IMR-90 (cell line): ENCODE measurements at regions not wholly inside any gene's neighbourhood (a gene's known extent, or its start where the extent isn't known, plus 50 kb on each side); places are given as distances from the start of the nearest gene placed in this dataset.

Source experiments
- ATAC-seq: fragments of 200-7000 bp; cut with Tn5 transposase; 2 replicates; pipeline ENCODE4 v1.9.1; 2020; ENCODE audit warnings: low read depth, mild to moderate bottlenecking, moderate library complexity
- BruUV-seq: library from RNA; stranded (reverse); fragments of 400-500 nt; replicated peaks from 2 replicates; lab custom pipeline; 2021; lab: Mats Ljungman, UMichigan
- CTCF ChIA-PET: fragments of 300-600 bp; formaldehyde crosslinking; extraction: SDS; loops from one replicate; lab custom pipeline; 2021; ENCODE audit warnings: antibody characterized with exemption; lab: Yijun Ruan, JAX
- POLR2A ChIA-PET: fragments of 300-600 bp; sonication (Branson Sonifier 250); formaldehyde crosslinking; loops from one replicate; lab custom pipeline; 2022; ENCODE audit warnings: antibody characterized with exemption; ENCODE audit not compliant: unreplicated experiment; lab: Charles Lee
- DNase-seq: peaks from one replicate; pipeline ENCODE4 v3.0.0; 2013
- H2AFZ ChIP-seq: replicated peaks from 2 replicates; pipeline ENCODE3; 2013; ENCODE audit warnings: low read length, mild to moderate bottlenecking; ENCODE audit not compliant: poor library complexity
- H2AK5ac ChIP-seq: 2 replicates; pipeline ENCODE4 v1.6.1; 2013; ENCODE audit warnings: low read depth, low read length, inconsistent platforms
- H2AK9ac ChIP-seq: replicated peaks from 2 replicates; pipeline ENCODE3; 2013; ENCODE audit warnings: mild to moderate bottlenecking, low read depth, low read length, moderate library complexity; ENCODE audit not compliant: poor library complexity
- H2BK120ac ChIP-seq: 2 replicates; pipeline ENCODE4 v1.6.1; 2013; ENCODE audit warnings: low read depth, low read length, inconsistent platforms
- H2BK15ac ChIP-seq: 3 replicates; pipeline ENCODE4 v1.6.1; 2013; ENCODE audit warnings: low read depth, low read length, inconsistent platforms
- H2BK20ac ChIP-seq: 2 replicates; pipeline ENCODE4 v1.6.1; 2013; ENCODE audit warnings: low read depth, mild to moderate bottlenecking, inconsistent platforms, low read length, moderate library complexity
- H2BK5ac ChIP-seq: 2 replicates; pipeline ENCODE4 v1.6.1; 2013; ENCODE audit warnings: mild to moderate bottlenecking, low read depth, low read length, inconsistent platforms; ENCODE audit not compliant: poor library complexity, severe bottlenecking
- H3K14ac ChIP-seq: replicated peaks from 2 replicates; pipeline ENCODE4 v1.6.1; 2013; ENCODE audit warnings: low read depth, low read length, inconsistent platforms
- H3K18ac ChIP-seq: 2 replicates; pipeline ENCODE4 v1.6.1; 2013; ENCODE audit warnings: low read depth, low read length, control low read depth
- H3K23ac ChIP-seq: 2 replicates; pipeline ENCODE4 v1.6.1; 2013; ENCODE audit warnings: low read depth, low read length, inconsistent platforms
- H3K27ac ChIP-seq: 2 replicates; pipeline ENCODE4 v1.5.1; 2013; ENCODE audit warnings: mild to moderate bottlenecking, control low read depth, low read length; ENCODE audit not compliant: insufficient read depth
- H3K27me3 ChIP-seq: 2 replicates; pipeline ENCODE4 v1.6.1; 2013; ENCODE audit warnings: low read length; ENCODE audit not compliant: control insufficient read depth, insufficient read depth
- H3K36me3 ChIP-seq: 2 replicates; pipeline ENCODE4 v1.6.1; 2013; ENCODE audit warnings: low read length, mixed read lengths; ENCODE audit not compliant: control insufficient read depth, insufficient read depth
- H3K4ac ChIP-seq: 2 replicates; pipeline ENCODE4 v1.6.1; 2013; ENCODE audit warnings: low read depth, low read length, inconsistent platforms
- H3K4me1 ChIP-seq: 2 replicates; pipeline ENCODE4 v1.6.1; 2013; ENCODE audit warnings: low read length, mixed read lengths; ENCODE audit not compliant: control insufficient read depth, insufficient read depth
- H3K4me2 ChIP-seq: 2 replicates; pipeline ENCODE4 v1.6.1; 2013; ENCODE audit warnings: low read depth, mild to moderate bottlenecking, control low read depth, low read length, moderate library complexity
- H3K4me3 ChIP-seq: 2 replicates; pipeline ENCODE4 v1.5.1; 2013; ENCODE audit warnings: low read depth, mild to moderate bottlenecking, control low read depth, low read length, moderate library complexity; ENCODE audit not compliant: insufficient read depth
- H3K56ac ChIP-seq: 2 replicates; pipeline ENCODE4 v1.6.1; 2013; ENCODE audit warnings: low read length, inconsistent platforms; ENCODE audit not compliant: insufficient read depth; ENCODE audit errors: extremely low read depth
- H3K79me1 ChIP-seq, 2 experiments: 2 replicates each; pipeline ENCODE4 v1.6.1; 2013; ENCODE audit warnings: low read length in 2 of 2, inconsistent platforms in 1 of 2, low read depth in 1 of 2
- H3K9ac ChIP-seq: 2 replicates; pipeline ENCODE4 v1.6.1; 2013; ENCODE audit warnings: low read depth, low read length, control low read depth
- H3K9me1 ChIP-seq: 2 replicates; pipeline ENCODE4 v1.6.1; 2013; ENCODE audit warnings: low read length, inconsistent platforms; ENCODE audit not compliant: insufficient read depth
- H3K9me3 ChIP-seq: 2 replicates; pipeline ENCODE4 v1.6.1; 2013; ENCODE audit warnings: low read length; ENCODE audit not compliant: control insufficient read depth, insufficient read depth
- H4K20me1 ChIP-seq: 2 replicates; pipeline ENCODE4 v1.6.1; 2013; ENCODE audit warnings: low read length, inconsistent platforms; ENCODE audit not compliant: insufficient read depth
- H4K5ac ChIP-seq: 2 replicates; pipeline ENCODE4 v1.6.1; 2013; ENCODE audit warnings: mild to moderate bottlenecking, low read depth, low read length, control low read depth
- H4K8ac ChIP-seq, 2 experiments: 2 replicates each; pipeline ENCODE4 v1.6.1; 2013; ENCODE audit warnings: low read depth in 2 of 2, low read length in 2 of 2, control low read depth in 1 of 2, inconsistent platforms in 1 of 2
- H4K91ac ChIP-seq: 2 replicates; pipeline ENCODE4 v1.6.1; 2013; ENCODE audit warnings: low read depth, low read length, inconsistent platforms; ENCODE audit not compliant: insufficient read depth
- CEBPB ChIP-seq: IDR thresholded peaks from 2 replicates; pipeline ENCODE4 v1.6.1; 2012; ENCODE audit warnings: low read depth, low read length, improper control_type of control experiment
- CHD1 ChIP-seq: IDR thresholded peaks from 2 replicates; pipeline ENCODE4 v1.6.1; 2012; ENCODE audit warnings: low read depth, low read length, improper control_type of control experiment
- CTCF ChIP-seq: conservative IDR thresholded peaks from 2 replicates; pipeline ENCODE4 v1.5.1; 2012; ENCODE audit warnings: mild to moderate bottlenecking, low read depth, low read length, improper control_type of control experiment
- FOS ChIP-seq: fragments of 150-350 bp; IDR thresholded peaks from 2 replicates; pipeline ENCODE4 v1.6.1; 2016; ENCODE audit warnings: low read depth, low read length
- MAFK ChIP-seq: IDR thresholded peaks from 2 replicates; pipeline ENCODE4 v1.6.1; 2012; ENCODE audit warnings: low read depth, low read length, improper control_type of control experiment
- MAZ ChIP-seq: IDR thresholded peaks from 2 replicates; pipeline ENCODE4 v1.6.1; 2012; ENCODE audit warnings: low read depth, mild to moderate bottlenecking, low read length, improper control_type of control experiment, moderate library complexity, borderline replicate concordance
- MXI1 ChIP-seq: IDR thresholded peaks from 2 replicates; pipeline ENCODE4 v1.6.1; 2012; ENCODE audit warnings: low read depth, mild to moderate bottlenecking, low read length, moderate library complexity, borderline replicate concordance
- NFE2L2 ChIP-seq: fragments of 150-350 bp; IDR thresholded peaks from 2 replicates; pipeline ENCODE4 v1.6.1; 2016; ENCODE audit warnings: low read depth, mild to moderate bottlenecking, low read length
- POLR2A ChIP-seq: IDR thresholded peaks from 2 replicates; pipeline ENCODE4 v1.6.1; 2012; ENCODE audit warnings: mild to moderate bottlenecking, low read depth, low read length
- RAD21 ChIP-seq: IDR thresholded peaks from 2 replicates; pipeline ENCODE4 v1.6.1; 2012; ENCODE audit warnings: low read length, improper control_type of control experiment
- RFX5 ChIP-seq: IDR thresholded peaks from 2 replicates; pipeline ENCODE4 v1.8.0; 2012; ENCODE audit warnings: low read depth, mild to moderate bottlenecking, low read length, moderate library complexity
- SMC3 ChIP-seq: fragments of 150-350 bp; IDR thresholded peaks from 2 replicates; pipeline ENCODE4 v1.6.1; 2016; ENCODE audit warnings: low read depth, mild to moderate bottlenecking, antibody characterized with exemption, low read length, moderate library complexity
- USF2 ChIP-seq: fragments of 150-350 bp; IDR thresholded peaks from 2 replicates; pipeline ENCODE4 v1.6.1; 2017; ENCODE audit warnings: mild to moderate bottlenecking, antibody characterized with exemption, low read length, low read depth
- WGBS, 2 experiments: methylation state at CpG; one replicate each; pipeline versions ENCODE4 v1.1.5 to v1.1.7; 2013; ENCODE audit warnings: missing lambda C conversion rate in 2 of 2; ENCODE audit not compliant: insufficient read length in 1 of 2; ENCODE audit errors: extremely low coverage in 2 of 2; 5-methylcytosine and 5-hydroxymethylcytosine counted together
- dilution Hi-C: fragments of 300-500 bp; cut with HindIII; formaldehyde crosslinking; loops from one replicate; pipeline ENCODE4 v1.14.3; 2018; ENCODE audit warnings: low sequenced_read_pairs; ENCODE audit not compliant: unreplicated experiment
- in situ Hi-C: fragments of 300-500 bp; cut with MboI; formaldehyde crosslinking; loops from 3 replicates; pipeline ENCODE4 v1.14.3; 2019; ENCODE audit warnings: low sequenced_read_pairs, inconsistent platforms, mixed read lengths
- intact Hi-C: fragments of 100-400 bp; cut with micrococcal nuclease; formaldehyde crosslinking; loops from 2 replicates; pipeline ENCODE4 v1.10.0; 2022

DNA sequence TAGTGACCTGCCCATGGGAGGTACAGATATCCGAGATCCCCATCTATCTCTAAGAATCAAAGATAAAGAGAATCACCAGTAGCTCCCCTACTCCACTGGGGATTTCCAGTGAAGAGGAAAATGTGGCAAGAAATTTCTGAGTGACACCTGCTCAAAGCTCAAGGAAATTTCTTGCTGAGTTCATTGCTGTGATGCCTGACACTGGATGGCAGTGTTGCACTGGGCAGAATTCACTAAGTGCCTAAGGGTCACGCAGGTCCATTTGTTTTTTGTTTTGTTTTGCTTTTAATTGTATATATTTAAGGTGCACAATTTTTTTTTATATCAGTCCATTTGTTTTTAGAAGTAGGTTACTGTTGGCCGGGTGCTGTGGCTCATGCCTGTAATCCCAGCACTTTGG is 109.5 kb upstream of the KCNAB1 start:
- BruUV-seq, result no TSS peak
- H3K23ac ChIP-seq, result no peak overlapping the region
- H3K4me1 ChIP-seq, result no peaks in the 10 kb centered on the region
- ATAC-seq, result no peak
- H3K9me3 ChIP-seq, result no peaks in the 10 kb centered on the region
- H2BK15ac ChIP-seq, result no peak overlapping the region
- H2BK120ac ChIP-seq, result no peak overlapping the region
- no peaks in the 10 kb centered on the region for H3K9me1 ChIP-seq
- no peak overlapping the region for H2AK9ac ChIP-seq
- TF ChIP-seq RAD21, result no peak
- no peak for TF ChIP-seq RFX5
- TF ChIP-seq FOS, result no peak
- no peak for TF ChIP-seq USF2
- no peak for TF ChIP-seq MAFK
- no peak for TF ChIP-seq CHD1
- no peak for TF ChIP-seq MXI1
- no peak for TF ChIP-seq SMC3
- TF ChIP-seq CTCF, result no peak
- no peak for TF ChIP-seq MAZ
- no peak for TF ChIP-seq POLR2A
- no peak for TF ChIP-seq CEBPB
- TF ChIP-seq NFE2L2, result no peak
- no peak overlapping the region for H4K8ac ChIP-seq
- ChIA-PET CTCF (interaction anchor here (0.6 to 1.5 kb wide), 3 partner anchors 33 to 70 kb away, joined by 3 to 5 read pairs (median 4); no protein-coding TSS in a partner anchor), POLR2A (no interaction called here)
- no peak overlapping the region for H3K4me2 ChIP-seq
- no peaks in the 10 kb centered on the region for H3K36me3 ChIP-seq
- H3K27ac ChIP-seq, result no peak overlapping the region
- no peak overlapping the region for H2AK5ac ChIP-seq
- H4K5ac ChIP-seq, result no peak overlapping the region
- no peaks in the 10 kb centered on the region for H3K27me3 ChIP-seq
- H3K18ac ChIP-seq, result no peak overlapping the region
- no peak overlapping the region for H3K4ac ChIP-seq
- no peak overlapping the region for H2BK20ac ChIP-seq
- in situ Hi-C loops (no loop called here), dilution Hi-C loops (no loop called here), intact Hi-C loops (no loop called here)
- no peaks in the 10 kb centered on the region for H4K20me1 ChIP-seq
- no peak for DNase-seq
- no peak overlapping the region for H2AFZ ChIP-seq
- H3K56ac ChIP-seq, result no peak overlapping the region
- WGBS, 2 experiments, result no CpG with 5 or more reads among the region's 3 CpGs
- no peaks in the 10 kb centered on the region for H3K79me1 ChIP-seq
- no peak overlapping the region for H2BK5ac ChIP-seq
- no peak overlapping the region for H3K4me3 ChIP-seq
- H4K91ac ChIP-seq, result no peak overlapping the region
- no peak overlapping the region for H3K14ac ChIP-seq
- H3K9ac ChIP-seq, result no peak overlapping the region
